Neuronal stem cell (in vitro differentiated cells): ENCODE measurements at regions not wholly inside any gene's neighbourhood (a gene's known extent, or its start where the extent isn't known, plus 50 kb on each side); places are given as distances from the start of the nearest gene placed in this dataset.
"Not testable (repeated sequence)": the region's sequence is repeated elsewhere in the genome, so short reads cannot be mapped to it uniquely, and the experiment has no call there.

Experiments used
- DNase-seq: peaks from one replicate; pipeline ENCODE4 v3.0.0-alpha.2; 2013; ENCODE audit warnings: low spot score
- H2AFZ ChIP-seq: one replicate; pipeline ENCODE4 v1.6.1; 2013; ENCODE audit warnings: mild to moderate bottlenecking, low read length, inconsistent platforms
- H2AK5ac ChIP-seq: 2 replicates; pipeline ENCODE4 v1.6.1; 2013; ENCODE audit warnings: low read depth, mild to moderate bottlenecking, inconsistent platforms, low read length, moderate library complexity, mixed read lengths
- H2BK120ac ChIP-seq: 2 replicates; pipeline ENCODE4 v1.6.1; 2013; ENCODE audit warnings: low read depth, mild to moderate bottlenecking, inconsistent platforms, low read length, moderate library complexity, mixed read lengths
- H2BK12ac ChIP-seq: one replicate; pipeline ENCODE4 v1.6.1; 2013; ENCODE audit warnings: low read length, inconsistent platforms
- H2BK15ac ChIP-seq: 2 replicates; pipeline ENCODE4 v1.6.1; 2013; ENCODE audit warnings: mild to moderate bottlenecking, low read length, inconsistent platforms, mixed read lengths
- H2BK5ac ChIP-seq: one replicate; pipeline ENCODE4 v1.6.1; 2013; ENCODE audit warnings: inconsistent platforms, mild to moderate bottlenecking, low read length, moderate library complexity
- H3K14ac ChIP-seq: one replicate; pipeline ENCODE4 v1.6.1; 2013; ENCODE audit warnings: low read length, inconsistent platforms
- H3K18ac ChIP-seq: 2 replicates; pipeline ENCODE4 v1.6.1; 2013; ENCODE audit warnings: low read length, inconsistent platforms
- H3K23ac ChIP-seq: 2 replicates; pipeline ENCODE4 v1.6.1; 2013; ENCODE audit warnings: low read depth, mild to moderate bottlenecking, mixed read lengths, low read length, inconsistent platforms; ENCODE audit not compliant: poor library complexity
- H3K27ac ChIP-seq: replicated peaks from 3 replicates; pipeline ENCODE4 v1.5.1; 2013; ENCODE audit warnings: low read length, inconsistent platforms
- H3K27me3 ChIP-seq, 3 experiments: 2 replicates each; pipeline ENCODE4 v1.6.1; 2013; ENCODE audit warnings: low read length in 3 of 3, mild to moderate bottlenecking in 2 of 3, inconsistent platforms in 1 of 3, low read depth in 1 of 3, mixed read lengths in 1 of 3, moderate library complexity in 1 of 3; ENCODE audit not compliant: control insufficient read depth in 3 of 3, insufficient read depth in 3 of 3
- H3K36me3 ChIP-seq, 2 donors: replicated peaks in 1 of 2; 2 replicates each; pipeline ENCODE4 v1.6.1; 2013; ENCODE audit warnings: low read length in 2 of 2; ENCODE audit not compliant: control insufficient read depth in 2 of 2, insufficient read depth in 2 of 2
- H3K4ac ChIP-seq: 2 replicates; pipeline ENCODE4 v1.6.1; 2013; ENCODE audit warnings: inconsistent platforms, mild to moderate bottlenecking, low read length, moderate library complexity
- H3K4me1 ChIP-seq, 2 donors: 1 replicate in 1 of 2; 2 replicates in 1 of 2; pipeline ENCODE4 v1.6.1; 2013; ENCODE audit warnings: low read length in 2 of 2, low read depth in 1 of 2; ENCODE audit not compliant: control insufficient read depth in 2 of 2, insufficient read depth in 1 of 2
- H3K4me2 ChIP-seq: one replicate; pipeline ENCODE4 v1.6.1; 2013; ENCODE audit warnings: mild to moderate bottlenecking, low read length, inconsistent platforms; ENCODE audit not compliant: insufficient read depth, poor library complexity, severe bottlenecking
- H3K4me3 ChIP-seq, 2 donors: 2 replicates each; pipeline ENCODE4 v1.5.1; 2013; ENCODE audit warnings: low read length in 2 of 2, mild to moderate bottlenecking in 2 of 2, inconsistent platforms in 1 of 2, moderate library complexity in 1 of 2
- H3K79me1 ChIP-seq: one replicate; pipeline ENCODE4 v1.6.1; 2013; ENCODE audit warnings: low read depth, mild to moderate bottlenecking, inconsistent platforms, low read length, moderate library complexity
- H3K9ac ChIP-seq: one replicate; pipeline ENCODE4 v1.6.1; 2013; ENCODE audit warnings: mild to moderate bottlenecking, low read depth, low read length, inconsistent platforms; ENCODE audit not compliant: poor library complexity
- H3K9me3 ChIP-seq, 2 donors: replicated peaks in 1 of 2; 2 replicates each; pipeline versions ENCODE3 to v1.6.1; 2013; ENCODE audit warnings: low read length in 2 of 2, mild to moderate bottlenecking in 2 of 2, inconsistent platforms in 1 of 2, low read depth in 1 of 2, mixed read lengths in 1 of 2, moderate library complexity in 1 of 2; ENCODE audit not compliant: control insufficient read depth in 2 of 2, insufficient read depth in 1 of 2
- H4K8ac ChIP-seq: one replicate; pipeline ENCODE4 v1.6.1; 2013; ENCODE audit warnings: low read depth, mild to moderate bottlenecking, inconsistent platforms, low read length, moderate library complexity
- H4K91ac ChIP-seq: one replicate; pipeline ENCODE4 v1.6.1; 2013; ENCODE audit warnings: low read length, low read depth, mild to moderate bottlenecking, inconsistent platforms; ENCODE audit not compliant: poor library complexity
- WGBS, 2 donors: extraction: QIAGEN DNeasy Blood & Tissue Kit; methylation state at CpG; one replicate each; pipeline ENCODE4 v1.1.7; 2013; ENCODE audit warnings: missing lambda C conversion rate in 2 of 2, mixed read lengths in 1 of 2; ENCODE audit not compliant: insufficient read length in 2 of 2, insufficient replicate concordance in 1 of 2; ENCODE audit errors: extremely low coverage in 2 of 2; 5-methylcytosine and 5-hydroxymethylcytosine counted together

GRCh38 chr20:29349836-29350235, 1907.6 kb upstream of the DEFB115 start:
- no peak overlapping the region for H3K27ac ChIP-seq
- H3K4me2 ChIP-seq = no peak overlapping the region
- DNase-seq = no peak
- H3K4me3 ChIP-seq = no peak overlapping the region
- H2BK5ac ChIP-seq = no peak overlapping the region
- H3K4me1 ChIP-seq = no peaks in the 10 kb centered on the region
- no peaks in the 10 kb centered on the region for H3K36me3 ChIP-seq
- no peaks in the 10 kb centered on the region for H3K27me3 ChIP-seq
- no peak overlapping the region for H3K23ac ChIP-seq
- H2AFZ ChIP-seq = no peak overlapping the region
- H3K4ac ChIP-seq = no peak overlapping the region
- no peak overlapping the region for H2BK120ac ChIP-seq
- no peak overlapping the region for H2BK15ac ChIP-seq
- no peak overlapping the region for H3K9ac ChIP-seq
- H4K8ac ChIP-seq = no peak overlapping the region
- no peak overlapping the region for H4K91ac ChIP-seq
- H2AK5ac ChIP-seq = no peak overlapping the region
- no peaks in the 10 kb centered on the region for H3K79me1 ChIP-seq
- H3K9me3 ChIP-seq = peaks cover 0 to 4% of the 10 kb centered on the region in 2 donors
- WGBS, 2 donors = no CpG with 5 or more reads among the region's 14 CpGs
- H2BK12ac ChIP-seq = no peak overlapping the region
- H3K18ac ChIP-seq = no peak overlapping the region
- H3K14ac ChIP-seq = no peak overlapping the region

- no CpG with 5 or more reads among the region's 2 CpGs for WGBS, 2 donors
- H3K4me1 ChIP-seq, H2BK5ac ChIP-seq, H2AK5ac ChIP-seq, H3K27me3 ChIP-seq, H4K8ac ChIP-seq, H3K9me3 ChIP-seq, H2BK120ac ChIP-seq, H3K27ac ChIP-seq, H3K4ac ChIP-seq, H2AFZ ChIP-seq, H3K36me3 ChIP-seq, H3K14ac ChIP-seq, H2BK12ac ChIP-seq, H3K4me2 ChIP-seq, H3K23ac ChIP-seq, H3K79me1 ChIP-seq, H3K9ac ChIP-seq, H2BK15ac ChIP-seq, H4K91ac ChIP-seq, DNase-seq, H3K4me3 ChIP-seq, H3K18ac ChIP-seq: not testable (repeated sequence)
Measured at GRCh38 chr20:29375937-29376336, 1881.5 kb upstream of the DEFB115 start.

GRCh38 chr20:29392853-29393252, 1864.6 kb upstream of the DEFB115 start:
- H3K9ac ChIP-seq, H3K4me2 ChIP-seq, H4K91ac ChIP-seq, H3K18ac ChIP-seq, H3K79me1 ChIP-seq, H3K4ac ChIP-seq, H3K27me3 ChIP-seq, H3K4me3 ChIP-seq, H4K8ac ChIP-seq, H3K23ac ChIP-seq, H2AFZ ChIP-seq, H3K36me3 ChIP-seq, H2BK15ac ChIP-seq, H3K27ac ChIP-seq, H3K4me1 ChIP-seq, H2BK120ac ChIP-seq, H2BK12ac ChIP-seq, H2AK5ac ChIP-seq, H2BK5ac ChIP-seq, H3K14ac ChIP-seq, DNase-seq, H3K9me3 ChIP-seq: not testable (repeated sequence)
- no CpG with 5 or more reads among the region's 9 CpGs for WGBS, 2 donors

- H3K14ac ChIP-seq = no peak overlapping the region
- H3K9ac ChIP-seq = no peak overlapping the region
- H2BK120ac ChIP-seq = no peak overlapping the region
- no peak overlapping the region for H2AK5ac ChIP-seq
- no peak overlapping the region for H3K18ac ChIP-seq
- H3K4me3 ChIP-seq = peak overlapping the region in 1 of 2 donors; percentile 52
- H2AFZ ChIP-seq = no peak overlapping the region
- no peak overlapping the region for H3K4me2 ChIP-seq
- H2BK15ac ChIP-seq = no peak overlapping the region
- no peak overlapping the region for H3K4ac ChIP-seq
- H3K9me3 ChIP-seq = peaks cover 0 to 17% of the 10 kb centered on the region in 2 donors
- peaks cover 1% of the 10 kb centered on the region for H3K79me1 ChIP-seq
- DNase-seq = no peak
- H4K8ac ChIP-seq = no peak overlapping the region
- H3K4me1 ChIP-seq = no peaks in the 10 kb centered on the region
- H2BK12ac ChIP-seq = no peak overlapping the region
- H3K27me3 ChIP-seq = no peaks in the 10 kb centered on the region
- no peak overlapping the region for H3K23ac ChIP-seq
- H3K36me3 ChIP-seq = no peaks in the 10 kb centered on the region
- no peak overlapping the region for H3K27ac ChIP-seq
- no peak overlapping the region for H2BK5ac ChIP-seq
- WGBS, 2 donors = no CpG with 5 or more reads among the region's 40 CpGs
- no peak overlapping the region for H4K91ac ChIP-seq
Measured at GRCh38 chr20:29408034-29408695, 1849.3 kb upstream of the DEFB115 start.
